HUDEP-2 (cell line): ENCODE measurements at regions not wholly inside any gene's neighbourhood (a gene's known extent, or its start where the extent isn't known, plus 50 kb on each side); places are given as distances from the start of the nearest gene placed in this dataset.

ENCODE experiments used
- DNase-seq, 76 experiments: peaks; one replicate each; lab custom pipeline; 2025; ENCODE audit not compliant: unreplicated experiment in 76 of 76; lab: John Stamatoyannopoulos, UW

GRCh38 chr14:71647086-71647784 is 285.0 kb upstream of the RGS6 start:
- no peak for DNase-seq

DNA sequence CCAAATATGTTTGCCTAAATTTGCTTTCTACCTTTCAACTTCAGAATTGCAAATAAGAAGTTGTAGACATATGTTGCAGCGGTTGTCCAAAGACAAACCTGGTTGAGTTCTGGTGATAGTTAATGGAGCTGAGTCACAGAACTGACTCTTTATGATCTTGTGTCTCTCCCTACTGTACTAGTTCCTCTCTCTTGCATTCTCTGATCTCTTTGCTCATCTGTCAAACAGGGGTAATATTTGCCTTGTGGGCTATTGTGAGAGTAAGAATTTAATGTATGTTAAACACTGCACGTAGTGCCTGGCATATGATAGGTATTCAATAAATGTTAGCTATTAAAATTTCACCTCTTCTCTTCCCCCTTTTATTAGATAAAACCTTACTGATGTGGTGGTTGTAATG is 283.5 kb upstream of the RGS6 start:
- DNase-seq: no peak

DNA sequence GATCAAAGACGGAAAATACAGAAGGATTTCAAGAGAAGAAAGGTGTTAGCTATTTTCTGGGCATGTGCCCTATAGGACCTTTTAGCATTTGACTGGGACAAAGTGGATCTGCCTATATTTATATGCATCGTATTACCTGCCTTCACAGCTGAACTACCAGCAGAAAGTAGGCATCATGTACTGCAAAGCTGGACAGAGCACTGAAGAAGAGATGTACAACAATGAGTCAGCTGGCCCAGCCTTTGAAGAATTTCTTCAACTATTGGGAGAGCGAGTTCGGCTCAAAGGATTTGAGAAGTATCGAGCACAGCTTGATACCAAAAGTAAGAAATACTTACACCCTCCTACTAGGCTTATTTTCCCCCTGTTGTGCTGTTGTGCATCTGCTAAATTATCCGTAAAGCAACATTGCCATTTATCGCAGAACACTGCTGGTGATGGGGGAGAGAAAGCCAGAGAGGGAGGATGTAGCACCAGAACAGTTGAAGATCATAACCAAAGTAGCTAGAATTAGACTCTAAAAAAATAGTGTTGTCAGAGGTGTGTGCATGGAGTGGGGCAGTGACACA is 282.0 kb upstream of the RGS6 start:
- DNase-seq: no peak

DNA sequence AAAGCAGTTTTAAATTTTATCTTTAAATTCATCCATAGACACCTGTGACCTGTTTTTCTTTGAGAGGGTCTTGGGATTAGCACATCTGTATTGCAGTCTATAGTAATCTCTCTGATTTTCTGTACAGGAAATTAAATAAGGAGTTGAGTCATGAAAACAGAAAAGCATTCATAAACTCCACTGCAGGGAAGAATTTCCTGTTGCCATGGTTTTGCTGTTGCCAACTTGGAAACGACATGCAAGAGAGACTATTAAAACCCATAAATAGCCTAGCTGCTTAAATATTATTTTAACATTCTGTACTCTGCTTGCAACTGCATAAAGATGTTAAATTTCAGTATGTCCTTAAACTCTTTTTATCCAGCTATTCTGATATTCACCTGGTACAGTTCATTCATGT is 281.0 kb upstream of the RGS6 start:
- DNase-seq: no peak

- DNase-seq: no peak
Measured at GRCh38 chr14:71652368-71652767, 279.9 kb upstream of the RGS6 start.

- no peak for DNase-seq
Measured at GRCh38 chr14:71654810-71655209, 277.4 kb upstream of the RGS6 start.

DNA sequence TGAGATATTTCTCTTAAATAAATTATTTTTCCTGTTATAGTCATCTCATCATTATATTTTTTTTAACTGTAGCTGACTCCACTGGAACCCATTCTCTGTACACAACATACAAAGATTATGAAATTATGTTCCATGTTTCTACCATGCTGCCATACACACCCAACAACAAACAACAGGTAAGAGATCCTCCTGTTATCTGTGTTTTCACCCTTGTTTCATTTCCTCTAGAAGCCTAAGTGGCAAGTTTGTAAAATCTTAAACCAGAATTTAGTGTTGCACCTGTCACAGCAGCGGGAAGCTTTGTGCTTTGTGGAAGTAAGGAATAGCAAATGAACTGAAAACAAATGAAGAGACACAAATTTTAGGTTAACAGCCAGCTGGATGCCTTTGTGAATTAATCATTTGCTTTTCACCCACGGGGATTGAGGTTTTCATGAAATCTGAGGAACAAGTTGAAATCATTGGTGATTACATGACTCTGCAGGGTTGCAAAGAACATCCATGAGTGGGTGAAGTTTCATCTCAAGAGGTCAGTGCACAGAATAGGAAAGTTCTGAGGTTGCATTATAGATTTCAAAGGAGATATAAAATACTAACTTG is 273.9 kb upstream of the RGS6 start:
- DNase-seq: no peak

DNA sequence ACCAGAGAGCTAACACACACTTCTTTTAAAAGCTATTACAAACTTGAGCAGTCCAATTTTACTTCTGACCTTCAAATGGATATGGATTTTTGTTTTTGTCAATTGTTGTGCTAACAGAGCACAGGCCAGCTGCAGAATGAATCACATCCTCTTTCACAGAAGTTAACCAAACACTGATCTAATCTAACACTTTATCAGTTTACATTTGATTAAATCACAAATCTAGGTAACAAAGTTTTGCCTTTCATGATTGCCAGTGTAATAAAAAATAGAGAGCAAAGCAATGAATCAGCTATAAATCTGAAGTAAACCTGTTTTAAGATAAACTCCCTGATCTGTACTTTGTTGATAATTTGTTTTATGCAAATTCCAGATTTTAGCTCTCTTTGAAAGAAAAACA is 273.1 kb upstream of the RGS6 start:
- DNase-seq: no peak

- DNase-seq: no peak
Measured at GRCh38 chr14:71661441-71661840, 270.8 kb upstream of the RGS6 start.

- DNase-seq: no peak
Measured at GRCh38 chr14:71662291-71662790, 269.9 kb upstream of the RGS6 start.

DNA sequence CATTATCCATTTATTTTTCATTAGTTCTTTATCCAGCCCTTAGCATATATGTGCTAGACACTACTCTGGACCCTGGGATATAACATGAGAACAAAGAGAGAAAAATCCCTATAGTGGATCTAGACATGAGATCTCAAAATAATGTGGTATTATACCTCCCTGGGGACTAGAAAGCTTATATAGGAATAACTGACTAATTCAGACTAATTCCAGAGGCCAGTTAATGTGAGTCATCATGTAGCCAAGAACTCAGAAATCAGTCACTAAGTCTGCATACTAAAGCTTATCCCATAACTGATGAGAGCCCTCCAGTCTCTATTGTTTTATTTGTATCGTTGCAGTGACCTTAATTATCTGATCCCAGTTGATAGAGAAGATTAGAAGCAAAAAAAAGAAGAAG is 267.1 kb upstream of the RGS6 start:
- DNase-seq: no peak

- no peak for DNase-seq
Measured at GRCh38 chr14:71665781-71666180, 266.4 kb upstream of the RGS6 start.

DNA sequence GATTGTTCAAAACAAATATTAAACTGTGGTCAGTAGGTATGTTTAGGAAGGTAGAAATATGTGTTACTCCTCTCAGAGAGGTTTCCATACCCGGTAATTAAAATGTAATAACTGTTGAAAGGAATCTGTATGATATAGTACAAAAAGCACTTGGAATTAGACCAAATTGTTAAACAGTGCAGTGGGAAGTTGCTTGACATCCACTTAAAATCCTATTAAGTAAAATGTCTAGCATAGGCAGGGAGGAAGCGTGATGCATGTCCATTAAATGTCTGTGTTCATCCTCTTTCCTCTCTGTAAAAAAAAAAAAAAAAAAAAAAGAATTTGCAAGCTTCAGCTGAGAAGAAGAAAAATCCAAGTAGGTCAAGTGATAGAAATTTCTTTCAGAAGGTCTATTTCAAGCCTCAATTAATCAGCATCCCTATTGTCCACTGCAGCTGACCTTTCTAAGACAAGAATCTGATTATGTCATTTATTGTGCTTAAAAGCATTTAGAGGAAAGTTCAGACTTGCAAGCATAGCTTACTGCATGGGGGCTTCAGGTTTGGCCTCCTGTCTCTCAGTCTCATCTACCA is 265.6 kb upstream of the RGS6 start:
- no peak for DNase-seq

GRCh38 chr14:71668186-71668912 is 263.9 kb upstream of the RGS6 start:
- no peak for DNase-seq

- DNase-seq: no peak
Measured at GRCh38 chr14:71672596-71672995, 259.6 kb upstream of the RGS6 start.

DNA sequence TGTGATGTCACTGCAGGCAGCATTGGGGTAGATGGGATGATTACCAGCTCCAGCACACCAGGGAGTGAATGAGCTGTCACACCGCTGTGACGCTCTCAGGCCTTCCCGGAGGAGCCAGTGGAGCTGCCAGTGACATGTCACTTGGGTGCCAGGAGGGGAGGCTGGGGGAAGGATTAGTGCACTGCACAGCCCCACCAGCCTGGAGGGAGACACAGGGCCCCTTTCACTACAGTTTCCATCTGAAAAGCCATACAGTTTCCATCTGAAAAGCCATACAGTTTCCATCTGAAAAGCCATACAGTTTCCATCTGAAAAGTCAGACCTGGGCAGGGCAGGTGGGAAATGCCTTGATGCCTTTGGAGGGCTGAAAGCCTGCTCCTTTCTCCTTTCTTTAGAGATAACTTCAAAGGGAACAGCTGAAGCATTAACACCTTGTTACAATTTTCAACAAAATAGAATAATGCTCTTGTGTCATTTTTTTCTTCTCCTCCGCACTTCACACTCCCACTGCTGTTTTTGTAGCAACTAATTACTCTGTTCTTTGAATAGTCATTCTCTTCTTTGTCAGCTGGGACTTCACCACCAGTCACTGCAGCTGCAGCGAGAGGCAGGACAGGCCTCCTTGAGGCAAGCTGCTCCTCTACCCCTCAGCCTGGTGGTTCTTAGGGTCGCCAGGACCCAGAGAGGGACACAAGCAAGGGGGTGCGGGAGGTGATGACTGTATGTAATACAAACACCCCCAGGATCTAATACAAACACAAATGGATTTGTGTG is 256.9 kb upstream of the RGS6 start:
- no peak for DNase-seq

- DNase-seq: no peak
Measured at GRCh38 chr14:71675900-71676287, 256.3 kb upstream of the RGS6 start.

DNA sequence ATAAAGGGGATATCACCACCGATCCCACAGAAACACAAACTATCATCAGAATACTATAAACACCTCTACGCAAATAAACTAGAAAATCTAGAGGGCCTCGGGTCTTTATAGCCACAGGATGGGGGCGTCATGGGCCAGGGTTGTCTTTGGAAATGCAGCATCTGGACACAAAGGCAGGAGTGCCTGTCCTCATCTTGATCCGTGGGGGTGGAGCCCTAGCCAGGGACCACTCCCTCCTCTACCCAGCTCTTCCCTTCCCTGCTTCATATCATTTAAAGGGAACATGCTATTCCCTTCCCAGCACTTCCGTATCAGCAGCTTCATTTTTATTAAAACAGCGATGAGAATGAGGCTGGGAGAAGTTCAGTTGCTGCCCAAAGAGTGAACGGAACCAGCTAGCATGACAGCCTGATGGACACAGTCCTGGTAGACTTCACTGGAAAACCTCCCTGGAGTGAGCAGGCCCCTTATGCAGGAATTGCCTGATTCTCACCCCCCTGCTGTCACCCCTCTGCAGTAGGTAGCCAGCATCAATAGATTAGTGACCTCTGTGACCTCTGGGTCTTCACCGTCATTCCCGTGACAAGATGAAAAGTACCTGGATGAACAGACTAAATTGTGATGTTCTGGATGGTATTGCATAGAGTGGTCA is 251.4 kb upstream of the RGS6 start:
- DNase-seq: no peak

- no peak for DNase-seq
Measured at GRCh38 chr14:71682337-71682736, 249.9 kb upstream of the RGS6 start.

DNA sequence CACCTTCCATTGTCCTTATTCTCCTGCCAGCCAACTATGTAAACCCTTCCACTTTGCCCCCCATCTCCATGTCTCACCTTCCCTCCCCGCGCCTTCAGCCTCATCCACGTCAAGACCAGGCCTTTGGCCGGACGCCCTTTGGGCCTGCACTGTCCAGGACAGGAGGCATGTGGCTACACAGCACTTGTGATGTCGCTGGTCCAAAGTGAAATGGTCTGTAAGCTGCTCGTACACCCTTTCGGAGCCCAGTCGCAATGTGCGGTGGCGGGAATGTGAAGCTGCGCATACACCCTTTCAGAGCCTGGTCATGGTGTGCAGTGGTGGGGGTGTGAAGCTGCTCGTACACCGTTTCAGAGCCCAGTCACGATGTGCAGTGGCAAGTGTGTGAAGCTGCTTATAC is 247.9 kb upstream of the RGS6 start:
- no peak for DNase-seq
